Mammary epithelial cell (primary cell): ENCODE measurements at regions not wholly inside any gene's neighbourhood (a gene's known extent, or its start where the extent isn't known, plus 50 kb on each side); places are given as distances from the start of the nearest gene placed in this dataset.

Experiments
- CTCF ChIP-seq, 2 donors: IDR thresholded peaks in 1 of 2; conservative IDR thresholded peaks in 1 of 2; 2 replicates each; pipeline ENCODE4 v1.5.1; 2011 to 2012; ENCODE audit warnings: inconsistent platforms in 2 of 2, low read length in 2 of 2, mild to moderate bottlenecking in 2 of 2, control low read depth in 1 of 2, low read depth in 1 of 2; ENCODE audit not compliant: insufficient read depth in 1 of 2; ENCODE audit errors: extremely low read depth in 1 of 2
- EZH2 ChIP-seq: IDR thresholded peaks from 2 replicates; pipeline ENCODE4 v1.6.1; 2012; ENCODE audit warnings: low read length, inconsistent platforms, borderline replicate concordance

GRCh38 chr4:77505958-77506319 lies 99.7 kb upstream of the CXCL13 start:
- no peak for TF ChIP-seq CTCF (conservative IDR thresholded peaks at IDR 0.05 in 1 of 2, IDR thresholded peaks at IDR 0.05 in 1 of 2; ENCODE audit: extremely low read depth in 1 of 2, insufficient read depth in 1 of 2, low read depth in 1 of 2, low read length in 2 of 2)
- no peak for TF ChIP-seq EZH2
